Ovary (tissue), 7 donors: ENCODE measurements at regions not wholly inside any gene's neighbourhood (a gene's known extent, or its start where the extent isn't known, plus 50 kb on each side); places are given as distances from the start of the nearest gene placed in this dataset.

Experiments used
- DNase-seq, 5 donors: peaks; one replicate each; pipeline ENCODE4 v3.0.0-alpha.2; 2019 to 2020
- H3K27ac ChIP-seq, 2 donors: fragments of 200-600 bp; one replicate each; pipeline versions ENCODE4 v1.5.1 to v1.8.0; 2019 to 2022
- H3K27me3 ChIP-seq: fragments of 200-600 bp; one replicate; pipeline ENCODE4 v1.8.0; 2022
- H3K36me3 ChIP-seq: fragments of 200-600 bp; sonication (generic); one replicate; pipeline ENCODE4 v1.5.1; 2019
- H3K4me1 ChIP-seq: one replicate; pipeline ENCODE4 v1.8.1; 2013; ENCODE audit warnings: mild to moderate bottlenecking, moderate library complexity; ENCODE audit not compliant: insufficient read depth
- H3K4me3 ChIP-seq: fragments of 200-600 bp; sonication (generic); one replicate; pipeline ENCODE4 v1.5.1; 2017
- H3K9me3 ChIP-seq, 2 donors: fragments of 200-600 bp in 1 of 2; sonication (generic) in 1 of 2; one replicate each; pipeline versions ENCODE4 v1.5.1 to v1.8.1; 2013 to 2019; ENCODE audit warnings: mild to moderate bottlenecking in 1 of 2, moderate library complexity in 1 of 2
- CTCF ChIP-seq, 3 donors: fragments of 450-650 bp in 2 of 3; fragments of 200-600 bp in 1 of 3; IDR thresholded peaks; one replicate each; pipeline versions ENCODE4 v1.5.1 to v1.8.0; 2016 to 2022; ENCODE audit warnings: antibody characterized with exemption in 3 of 3, mild to moderate bottlenecking in 1 of 3
- EP300 ChIP-seq: sonication (generic); formaldehyde crosslinking; IDR thresholded peaks from one replicate; pipeline ENCODE4 v1.6.1; 2017; ENCODE audit warnings: antibody characterized with exemption
- POLR2A ChIP-seq: fragments of 450-650 bp; IDR thresholded peaks from one replicate; pipeline ENCODE4 v1.6.1; 2017; ENCODE audit warnings: antibody characterized with exemption, mild to moderate bottlenecking, moderate library complexity
- WGBS, 3 donors: extraction: QIAGEN DNeasy Blood & Tissue Kit in 1 of 3; methylation state at CpG; one replicate each; pipeline versions ENCODE4 v1.1.5 to v1.1.7; 2013 to 2017; 5-methylcytosine and 5-hydroxymethylcytosine counted together
- intact Hi-C, 4 donors: fragments of 100-400 bp; cut with DNase I; formaldehyde crosslinking; loops; one replicate each; pipeline versions ENCODE4 v1.11.0 to v1.15.1; 2022 to 2023
- donor health status: DM: no; HTN: no; CAD: no; lungs with moderate emphysema.
- donor health status: DM: no; HTN: no; CAD: no.
- donor health status: Bipolar disorder and iron deficiency.
- donor health status: DM: no; HTN: no; CAD: no.
- donor health status: DM: yes; HTN: yes; CAD: no.

DNA sequence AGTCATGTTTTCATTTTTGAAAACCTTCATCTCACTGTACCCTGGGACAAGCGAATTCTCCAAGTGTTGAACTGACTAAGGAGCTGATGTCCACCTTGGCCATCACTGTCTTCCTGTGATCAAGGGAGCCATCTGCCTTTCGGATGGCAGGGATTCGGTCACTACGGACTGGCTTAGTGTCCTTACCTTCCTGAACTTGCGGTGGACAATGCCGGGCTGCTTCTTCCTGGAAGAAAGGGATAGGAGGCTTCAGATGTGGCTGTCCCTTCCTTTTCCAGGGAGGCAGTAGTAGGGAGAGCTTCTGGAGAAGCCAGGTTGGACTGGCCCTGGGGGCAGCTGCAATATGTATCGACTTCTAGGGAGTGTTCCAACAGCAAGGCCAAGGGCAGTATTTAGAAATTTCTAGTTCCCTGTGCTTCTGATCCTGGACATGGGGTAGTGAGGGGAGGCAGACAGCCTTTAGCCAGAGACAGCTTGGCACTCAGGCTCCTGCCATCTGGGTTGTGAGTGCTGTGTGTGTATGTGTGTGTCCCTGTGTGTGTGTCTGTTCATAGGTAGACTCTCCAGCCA, 114.6 kb downstream of the IER5 start:
- no peak for DNase-seq
- Histone ChIP-seq H3K4me3 (no peak overlapping the region), H3K9me3 (no peaks in the 10 kb centered on the region), H3K4me1 (no peaks in the 10 kb centered on the region), H3K36me3 (no peaks in the 10 kb centered on the region), H3K27ac (no peak overlapping the region), H3K27me3 (no peaks in the 10 kb centered on the region)
- WGBS, 3 donors = 66 to 77% (median 70%) methylated on average over 7 of the region's 7 CpGs
- intact Hi-C loops = no loop called here
- TF ChIP-seq POLR2A (no peak), EP300 (no peak), CTCF (IDR thresholded peaks at IDR 0.05) (no peak)

GRCh38 chr1:181204530-181204929, 116.0 kb downstream of the IER5 start:
- intact Hi-C loops = no loop called here
- no peaks in the 10 kb centered on the region for H3K4me1 ChIP-seq
- TF ChIP-seq POLR2A = no peak
- no peak for TF ChIP-seq EP300
- TF ChIP-seq CTCF (IDR thresholded peaks at IDR 0.05) = no peak
- WGBS, 3 donors = 66 to 77% (median 72%) methylated on average over 6 of the region's 6 CpGs
- H3K27ac ChIP-seq = no peak overlapping the region
- no peak for DNase-seq
- H3K27me3 ChIP-seq = no peaks in the 10 kb centered on the region
- no peaks in the 10 kb centered on the region for H3K36me3 ChIP-seq
- no peaks in the 10 kb centered on the region for H3K9me3 ChIP-seq
- no peak overlapping the region for H3K4me3 ChIP-seq

GRCh38 chr1:181205901-181206300, 117.4 kb downstream of the IER5 start:
- no peak overlapping the region for H3K4me3 ChIP-seq
- no peak for DNase-seq
- intact Hi-C loops = no loop called here
- no peaks in the 10 kb centered on the region for H3K4me1 ChIP-seq
- TF ChIP-seq POLR2A = no peak
- no peak for TF ChIP-seq CTCF (IDR thresholded peaks at IDR 0.05)
- no peak for TF ChIP-seq EP300
- 53 to 58% (median 55%) methylated on average over 10 of the region's 10 CpGs for WGBS, 3 donors
- no peaks in the 10 kb centered on the region for H3K9me3 ChIP-seq
- H3K27me3 ChIP-seq = no peaks in the 10 kb centered on the region
- no peak overlapping the region for H3K27ac ChIP-seq
- H3K36me3 ChIP-seq = no peaks in the 10 kb centered on the region

- no peak for DNase-seq
- TF ChIP-seq POLR2A (no peak), EP300 (no peak), CTCF (IDR thresholded peaks at IDR 0.05) (no peak)
- WGBS, 3 donors = 71 to 78% (median 74%) methylated on average over 8 of the region's 8 CpGs
- Histone ChIP-seq H3K9me3 (no peaks in the 10 kb centered on the region), H3K27ac (no peak overlapping the region), H3K4me3 (no peak overlapping the region), H3K27me3 (no peaks in the 10 kb centered on the region), H3K36me3 (no peaks in the 10 kb centered on the region), H3K4me1 (no peaks in the 10 kb centered on the region)
- intact Hi-C loops = no loop called here
Observed at GRCh38 chr1:181206513-181206912, 118.0 kb downstream of the IER5 start.
